Astrocyte (in vitro differentiated cells and primary cell): ENCODE measurements at regions not wholly inside any gene's neighbourhood (a gene's known extent, or its start where the extent isn't known, plus 50 kb on each side); places are given as distances from the start of the nearest gene placed in this dataset.
"Not testable (repeated sequence)": the region's sequence is repeated elsewhere in the genome, so short reads cannot be mapped to it uniquely, and the experiment has no call there.

Experiments used
- DNase-seq: peaks from one replicate; pipeline ENCODE4 v3.0.0-alpha.2; 2010; ENCODE audit warnings: low read depth
- FAIRE-seq: peaks from 2 replicates; lab custom pipeline; 2011; peaks lifted over from hg19 to GRCh38; lab: Jason Lieb, UNC
- H2AFZ ChIP-seq: 2 replicates; pipeline ENCODE4 v1.6.0; 2012; ENCODE audit warnings: low read depth, low read length, inconsistent platforms
- H3K27ac ChIP-seq: 2 replicates; pipeline ENCODE4 v1.5.1; 2011; ENCODE audit warnings: low read depth, low read length, inconsistent platforms
- H3K27me3 ChIP-seq: 2 replicates; pipeline ENCODE4 v1.6.0; 2011; ENCODE audit warnings: low read length, inconsistent platforms; ENCODE audit not compliant: insufficient read depth
- H3K36me3 ChIP-seq: 2 replicates; pipeline ENCODE4 v1.5.1; 2011; ENCODE audit warnings: low read length, inconsistent platforms; ENCODE audit not compliant: insufficient read depth
- H3K4me1 ChIP-seq: 2 replicates; pipeline ENCODE4 v1.5.1; 2011; ENCODE audit warnings: low read length, inconsistent platforms; ENCODE audit not compliant: insufficient read depth
- H3K4me2 ChIP-seq: 2 replicates; pipeline ENCODE4 v1.6.0; 2012; ENCODE audit warnings: low read length, inconsistent platforms
- H3K4me3 ChIP-seq: 2 replicates; pipeline ENCODE4 v1.5.1; 2011; ENCODE audit warnings: low read depth, mild to moderate bottlenecking, low read length, inconsistent platforms; ENCODE audit not compliant: insufficient read depth
- H3K79me2 ChIP-seq: 2 replicates; pipeline ENCODE4 v1.6.0; 2012; ENCODE audit warnings: mild to moderate bottlenecking, low read length, inconsistent platforms; ENCODE audit not compliant: insufficient read depth
- H3K9ac ChIP-seq: 2 replicates; pipeline ENCODE4 v1.6.0; 2012; ENCODE audit warnings: mild to moderate bottlenecking, low read length, inconsistent platforms
- H3K9me3 ChIP-seq: 2 replicates; pipeline ENCODE4 v1.5.1; 2012; ENCODE audit warnings: low read depth, mild to moderate bottlenecking, low read length, inconsistent platforms; ENCODE audit not compliant: insufficient read depth
- H4K20me1 ChIP-seq: 2 replicates; pipeline ENCODE4 v1.6.0; 2012; ENCODE audit warnings: low read length, inconsistent platforms; ENCODE audit not compliant: insufficient read depth
- H3K27ac Mint-ChIP-seq: one replicate; pipeline ENCODE4 v1.8.0; 2021; ENCODE audit warnings: mild to moderate bottlenecking, mixed read lengths; ENCODE audit not compliant: unreplicated experiment
- H3K27me3 Mint-ChIP-seq: one replicate; pipeline ENCODE4 v1.8.0; 2021; ENCODE audit warnings: low read depth, mixed read lengths; ENCODE audit not compliant: unreplicated experiment
- H3K36me3 Mint-ChIP-seq: one replicate; pipeline ENCODE4 v1.8.0; 2021; ENCODE audit warnings: low read depth, mixed read lengths; ENCODE audit not compliant: unreplicated experiment
- H3K4me1 Mint-ChIP-seq: one replicate; pipeline ENCODE4 v1.8.0; 2021; ENCODE audit warnings: low read depth, mixed read lengths; ENCODE audit not compliant: unreplicated experiment
- H3K4me3 Mint-ChIP-seq: one replicate; pipeline ENCODE4 v1.8.0; 2021; ENCODE audit warnings: mild to moderate bottlenecking, moderate library complexity, mixed read lengths; ENCODE audit not compliant: unreplicated experiment
- H3K9me3 Mint-ChIP-seq: one replicate; pipeline ENCODE4 v1.8.0; 2021; ENCODE audit warnings: mild to moderate bottlenecking, mixed read lengths; ENCODE audit not compliant: unreplicated experiment
- CTCF ChIP-seq: IDR thresholded peaks from 2 replicates; pipeline ENCODE4 v1.5.1; 2011; ENCODE audit warnings: low read depth, mild to moderate bottlenecking, inconsistent platforms, low read length, moderate library complexity; ENCODE audit not compliant: insufficient read depth
- EZH2 ChIP-seq: IDR thresholded peaks from 2 replicates; pipeline ENCODE4 v1.6.1; 2012; ENCODE audit warnings: mild to moderate bottlenecking, low read length, inconsistent platforms; ENCODE audit not compliant: insufficient read depth

- H3K4me1 ChIP-seq, result no peaks in the 10 kb centered on the region
- no peaks in the 10 kb centered on the region for H3K9me3 Mint-ChIP-seq
- H3K4me3 Mint-ChIP-seq, result no peak overlapping the region
- H3K27ac Mint-ChIP-seq, result no peak overlapping the region
- no peak overlapping the region for H3K4me3 ChIP-seq
- DNase-seq (no peak), FAIRE-seq (no peak)
- H3K36me3 Mint-ChIP-seq, result no peaks in the 10 kb centered on the region
- H4K20me1 ChIP-seq, result no peaks in the 10 kb centered on the region
- H3K36me3 ChIP-seq, result no peaks in the 10 kb centered on the region
- no peaks in the 10 kb centered on the region for H3K4me1 Mint-ChIP-seq
- peaks cover 5% of the 10 kb centered on the region for H3K27me3 Mint-ChIP-seq
- H3K27ac ChIP-seq, result no peak overlapping the region
- TF ChIP-seq CTCF (no peak), EZH2 (no peak)
- no peaks in the 10 kb centered on the region for H3K9me3 ChIP-seq
- no peaks in the 10 kb centered on the region for H3K27me3 ChIP-seq
- no peak overlapping the region for H3K4me2 ChIP-seq
- no peak overlapping the region for H3K9ac ChIP-seq
- no peak overlapping the region for H2AFZ ChIP-seq
- H3K79me2 ChIP-seq, result no peaks in the 10 kb centered on the region
These were observed 398.4 kb downstream of the TBC1D32 start for GRCh38 chr6:120935908-120936307.

- no peaks in the 10 kb centered on the region for H3K36me3 Mint-ChIP-seq
- no peaks in the 10 kb centered on the region for H3K4me1 Mint-ChIP-seq
- FAIRE-seq (no peak), DNase-seq (no peak)
- H3K4me3 Mint-ChIP-seq, result no peak overlapping the region
- H3K4me1 ChIP-seq, result no peaks in the 10 kb centered on the region
- H3K9me3 Mint-ChIP-seq, result no peaks in the 10 kb centered on the region
- H3K27me3 Mint-ChIP-seq, result peaks cover 5% of the 10 kb centered on the region
- H3K9ac ChIP-seq, result no peak overlapping the region
- no peak overlapping the region for H3K4me3 ChIP-seq
- no peak overlapping the region for H3K4me2 ChIP-seq
- no peak overlapping the region for H2AFZ ChIP-seq
- H3K36me3 ChIP-seq, result no peaks in the 10 kb centered on the region
- TF ChIP-seq EZH2, result no peak
- no peak overlapping the region for H3K27ac ChIP-seq
- H3K9me3 ChIP-seq, result no peaks in the 10 kb centered on the region
- H3K27ac Mint-ChIP-seq, result no peak overlapping the region
- no peaks in the 10 kb centered on the region for H4K20me1 ChIP-seq
- H3K27me3 ChIP-seq, result no peaks in the 10 kb centered on the region
- H3K79me2 ChIP-seq, result no peaks in the 10 kb centered on the region
These were observed 399.3 kb downstream of the TBC1D32 start for GRCh38 chr6:120935016-120935415.

- H3K4me2 ChIP-seq, H3K27me3 Mint-ChIP-seq, H3K36me3 Mint-ChIP-seq, H3K79me2 ChIP-seq, H3K4me3 Mint-ChIP-seq, H3K9me3 ChIP-seq, H3K36me3 ChIP-seq, DNase-seq, FAIRE-seq, H3K4me1 ChIP-seq, H3K9ac ChIP-seq, H4K20me1 ChIP-seq, H2AFZ ChIP-seq, H3K4me1 Mint-ChIP-seq, H3K4me3 ChIP-seq, H3K9me3 Mint-ChIP-seq, H3K27me3 ChIP-seq, H3K27ac Mint-ChIP-seq, H3K27ac ChIP-seq: not testable (repeated sequence)
These were observed 402.6 kb downstream of the TBC1D32 start for GRCh38 chr6:120931520-120932180.

- H3K9me3 ChIP-seq, H3K79me2 ChIP-seq, H4K20me1 ChIP-seq, H3K27ac ChIP-seq, H3K27me3 Mint-ChIP-seq, H3K4me3 ChIP-seq, DNase-seq, H3K27ac Mint-ChIP-seq, H3K4me1 ChIP-seq, H3K4me2 ChIP-seq, FAIRE-seq, H3K36me3 Mint-ChIP-seq, H3K27me3 ChIP-seq, H3K4me3 Mint-ChIP-seq, H3K9me3 Mint-ChIP-seq, H3K9ac ChIP-seq, H3K4me1 Mint-ChIP-seq, H2AFZ ChIP-seq, H3K36me3 ChIP-seq: not testable (repeated sequence)
These were observed 403.8 kb downstream of the TBC1D32 start for GRCh38 chr6:120930500-120930899.
